MM.1S (cell line): ENCODE measurements at regions not wholly inside any gene's neighbourhood (a gene's known extent, or its start where the extent isn't known, plus 50 kb on each side); places are given as distances from the start of the nearest gene placed in this dataset.

Experiments used
- DNase-seq: peaks from one replicate; pipeline ENCODE4 v3.0.0-alpha.2; 2015
- H2AFZ ChIP-seq: fragments of 300-600 bp; sonication (generic); 2 replicates; pipeline ENCODE4 v1.6.0; 2016; ENCODE audit warnings: antibody characterized with exemption, low read length
- H3F3A ChIP-seq: fragments of 300-600 bp; sonication (generic); 2 replicates; pipeline ENCODE4 v1.6.1; 2016; ENCODE audit warnings: mild to moderate bottlenecking, antibody characterized with exemption, low read length, moderate library complexity, mixed read lengths; ENCODE audit not compliant: insufficient read depth
- H3K27ac ChIP-seq: fragments of 300-600 bp; sonication (generic); 2 replicates; pipeline ENCODE4 v1.5.1; 2016; ENCODE audit warnings: mild to moderate bottlenecking, low read length
- H3K27me3 ChIP-seq: fragments of 300-600 bp; sonication (generic); replicated peaks from 2 replicates; pipeline ENCODE4 v1.6.0; 2016; ENCODE audit warnings: low read length; ENCODE audit not compliant: insufficient read depth
- H3K36me3 ChIP-seq: fragments of 300-600 bp; sonication (generic); replicated peaks from 2 replicates; pipeline ENCODE4 v1.6.1; 2016; ENCODE audit warnings: mild to moderate bottlenecking, low read length, mixed read lengths; ENCODE audit not compliant: insufficient read depth
- H3K4me1 ChIP-seq: fragments of 300-600 bp; sonication (generic); 2 replicates; pipeline ENCODE4 v1.6.1; 2016; ENCODE audit warnings: low read length, mixed read lengths
- H3K4me2 ChIP-seq: fragments of 300-600 bp; sonication (generic); 2 replicates; pipeline ENCODE4 v1.6.0; 2016; ENCODE audit warnings: low read depth, low read length
- H3K4me3 ChIP-seq: fragments of 300-600 bp; sonication (generic); 2 replicates; pipeline ENCODE4 v1.5.1; 2016; ENCODE audit warnings: low read length, mixed read lengths
- H3K79me2 ChIP-seq: fragments of 300-600 bp; sonication (generic); 2 replicates; pipeline ENCODE4 v1.6.1; 2016; ENCODE audit warnings: mixed run types, low read length, mixed read lengths
- H3K9ac ChIP-seq: fragments of 300-600 bp; sonication (generic); 2 replicates; pipeline ENCODE4 v1.6.1; 2016; ENCODE audit warnings: low read length, mixed read lengths
- H3K9me2 ChIP-seq: fragments of 300-600 bp; sonication (generic); replicated peaks from 2 replicates; pipeline ENCODE4 v1.6.1; 2016; ENCODE audit warnings: mild to moderate bottlenecking, low read length, mixed read lengths; ENCODE audit not compliant: insufficient read depth
- H3K9me3 ChIP-seq: fragments of 300-600 bp; sonication (generic); replicated peaks from 2 replicates; pipeline ENCODE4 v1.6.1; 2016; ENCODE audit warnings: mild to moderate bottlenecking, low read length, mixed read lengths; ENCODE audit not compliant: insufficient read depth
- H4K20me1 ChIP-seq: fragments of 300-600 bp; sonication (generic); 2 replicates; pipeline ENCODE4 v1.6.1; 2016; ENCODE audit warnings: mild to moderate bottlenecking, low read length, moderate library complexity, mixed read lengths; ENCODE audit not compliant: insufficient read depth
- CTCF ChIP-seq: fragments of 300-600 bp; sonication (generic); IDR thresholded peaks from 2 replicates; pipeline ENCODE4 v1.5.1; 2016; ENCODE audit warnings: antibody characterized with exemption, low read length, mixed read lengths
- EZH2 ChIP-seq: fragments of 300-600 bp; sonication (generic); optimal IDR thresholded peaks from 2 replicates; pipeline ENCODE3; 2017; ENCODE audit warnings: low read depth, mild to moderate bottlenecking, antibody characterized with exemption, low read length, mixed read lengths
- EZH2phosphoT487 ChIP-seq: fragments of 300-600 bp; sonication (generic); IDR thresholded peaks from 2 replicates; pipeline ENCODE4 v1.6.1; 2018; ENCODE audit warnings: antibody characterized with exemption, low read length

DNA sequence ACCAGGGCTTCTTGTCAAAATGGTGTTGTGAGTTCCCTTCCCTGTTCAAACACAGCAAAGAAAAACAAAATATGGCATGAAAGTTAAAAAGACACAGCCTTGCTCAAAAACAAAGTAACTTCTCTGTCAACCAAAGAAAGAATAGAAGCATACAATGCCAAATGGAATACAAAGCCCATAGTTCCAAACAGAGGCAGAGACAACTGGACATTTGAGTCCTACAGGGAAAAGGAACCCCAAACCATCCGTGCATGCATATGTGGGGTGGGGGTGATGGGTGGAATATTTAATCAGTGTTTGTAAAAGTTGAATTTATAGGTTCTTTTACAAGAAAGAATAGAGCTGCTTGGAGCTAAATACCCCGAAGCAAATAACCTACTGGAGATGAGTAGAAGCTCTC lies 218.7 kb downstream of the FAM76B start:
- no peak overlapping the region for H3K4me3 ChIP-seq
- no peak overlapping the region for H3K4me2 ChIP-seq
- H3K4me1 ChIP-seq = no peaks in the 10 kb centered on the region
- H4K20me1 ChIP-seq = no peaks in the 10 kb centered on the region
- no peaks in the 10 kb centered on the region for H3F3A ChIP-seq
- H3K27me3 ChIP-seq = no peaks in the 10 kb centered on the region
- no peak overlapping the region for H2AFZ ChIP-seq
- H3K79me2 ChIP-seq = no peaks in the 10 kb centered on the region
- no peaks in the 10 kb centered on the region for H3K36me3 ChIP-seq
- H3K9ac ChIP-seq = no peak overlapping the region
- H3K9me2 ChIP-seq = no peaks in the 10 kb centered on the region
- DNase-seq = no peak
- no peaks in the 10 kb centered on the region for H3K9me3 ChIP-seq
- no peak for TF ChIP-seq CTCF
- TF ChIP-seq EZH2 = no peak
- no peak for TF ChIP-seq EZH2phosphoT487
- no peak overlapping the region for H3K27ac ChIP-seq

DNA sequence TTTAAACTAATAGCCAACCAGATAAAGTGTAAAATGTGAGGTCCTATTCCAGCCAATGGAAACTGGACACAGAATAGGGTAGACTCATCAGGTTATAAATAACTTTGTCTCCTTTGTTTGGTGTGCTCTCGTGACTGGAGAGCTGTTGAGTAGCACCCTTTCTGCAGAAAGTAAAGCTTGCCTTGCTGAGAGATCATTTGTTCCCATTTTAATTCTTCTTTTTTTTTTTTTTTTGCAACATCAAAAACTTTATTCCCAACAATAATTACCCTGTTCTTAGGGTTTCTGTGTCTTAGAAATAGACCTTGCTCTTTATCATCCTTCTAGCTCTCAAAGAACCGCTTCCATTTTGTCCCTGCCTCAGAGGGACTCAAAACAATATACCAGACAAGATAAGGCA lies 220.4 kb downstream of the FAM76B start:
- Histone ChIP-seq H3K4me2 (no peak overlapping the region), H3K4me1 (no peaks in the 10 kb centered on the region), H4K20me1 (no peaks in the 10 kb centered on the region), H3K9ac (no peak overlapping the region), H3K4me3 (no peak overlapping the region), H3K27ac (no peak overlapping the region), H3K79me2 (no peaks in the 10 kb centered on the region), H2AFZ (no peak overlapping the region), H3K9me2 (no peaks in the 10 kb centered on the region), H3K27me3 (no peaks in the 10 kb centered on the region), H3K36me3 (no peaks in the 10 kb centered on the region), H3F3A (no peaks in the 10 kb centered on the region), H3K9me3 (no peaks in the 10 kb centered on the region)
- DNase-seq = no peak
- TF ChIP-seq EZH2phosphoT487 (no peak), CTCF (no peak), EZH2 (no peak)

DNA sequence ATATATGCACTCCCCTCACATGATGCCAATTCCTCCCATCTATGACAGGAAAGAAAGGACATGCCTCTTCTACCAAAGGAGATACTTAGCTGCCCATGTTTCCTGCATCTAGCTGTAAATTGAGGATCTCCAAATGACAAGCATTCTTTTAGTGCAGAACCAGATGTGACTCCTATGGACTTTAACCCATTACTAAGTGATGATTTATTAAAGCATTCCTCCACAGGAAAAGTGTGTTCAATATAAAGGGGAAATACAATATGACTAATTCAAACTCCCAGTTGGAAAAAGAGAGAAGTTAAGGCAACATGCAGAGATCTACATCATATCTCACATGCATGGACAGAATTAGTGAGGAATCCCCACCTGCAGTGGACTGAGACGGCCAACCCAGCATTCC lies 221.3 kb downstream of the FAM76B start:
- Histone ChIP-seq H3K27ac (no peak overlapping the region), H3K9me3 (no peaks in the 10 kb centered on the region), H3F3A (no peaks in the 10 kb centered on the region), H2AFZ (no peak overlapping the region), H4K20me1 (no peaks in the 10 kb centered on the region), H3K4me2 (no peak overlapping the region), H3K27me3 (no peaks in the 10 kb centered on the region), H3K9ac (no peak overlapping the region), H3K9me2 (no peaks in the 10 kb centered on the region), H3K79me2 (no peaks in the 10 kb centered on the region), H3K4me1 (no peaks in the 10 kb centered on the region), H3K4me3 (no peak overlapping the region), H3K36me3 (no peaks in the 10 kb centered on the region)
- no peak for DNase-seq
- TF ChIP-seq EZH2phosphoT487 (no peak), CTCF (no peak), EZH2 (no peak)

DNA sequence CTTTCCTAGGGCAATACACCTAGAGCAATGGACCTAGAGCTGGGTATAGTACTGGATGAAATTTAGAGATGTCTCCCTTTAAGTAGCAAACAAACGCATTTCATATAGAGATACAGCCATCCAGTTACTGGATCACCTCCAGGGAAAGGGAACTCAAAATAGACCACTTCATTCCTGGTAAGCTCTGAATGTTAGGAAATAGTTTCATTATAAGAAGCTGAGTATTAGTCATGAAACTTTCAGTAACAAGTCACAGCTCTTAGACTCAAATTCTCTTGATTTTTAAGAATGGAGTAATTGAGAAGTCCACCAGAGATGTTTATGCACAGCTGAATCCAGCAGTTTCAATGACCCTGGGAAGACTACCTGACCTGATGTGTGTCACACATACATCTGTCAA lies 221.9 kb downstream of the FAM76B start:
- TF ChIP-seq EZH2 = no peak
- Histone ChIP-seq H3K4me1 (no peaks in the 10 kb centered on the region), H3K4me2 (no peak overlapping the region), H4K20me1 (no peaks in the 10 kb centered on the region), H3K9me3 (no peaks in the 10 kb centered on the region), H3K27ac (no peak overlapping the region), H3F3A (no peaks in the 10 kb centered on the region), H3K9ac (no peak overlapping the region), H3K4me3 (no peak overlapping the region), H3K36me3 (no peaks in the 10 kb centered on the region), H3K9me2 (no peaks in the 10 kb centered on the region), H3K27me3 (no peaks in the 10 kb centered on the region), H3K79me2 (no peaks in the 10 kb centered on the region), H2AFZ (no peak overlapping the region)
- no peak for DNase-seq
